SK-N-SH treated with all-trans-retinoic acid at 6 μM for 48 hours (cell line): ENCODE measurements at regions not wholly inside any gene's neighbourhood (a gene's known extent, or its start where the extent isn't known, plus 50 kb on each side); places are given as distances from the start of the nearest gene placed in this dataset.

ENCODE experiments used
- BACH2 ChIP-seq: fragments of 250-450 bp; sonication (Bioruptor Pico); IDR thresholded peaks from 2 replicates; pipeline ENCODE4 v1.9.0; 2021; ENCODE audit warnings: mild to moderate bottlenecking, borderline replicate concordance
- CREB5 ChIP-seq: fragments of 250-450 bp; sonication (Bioruptor Pico); IDR thresholded peaks from 2 replicates; pipeline ENCODE4 v1.5.1; 2020; ENCODE audit warnings: low read depth, mild to moderate bottlenecking, moderate library complexity
- CSDC2 ChIP-seq: fragments of 250-450 bp; sonication (Bioruptor Pico); IDR thresholded peaks from 2 replicates; pipeline ENCODE4 v1.5.0; 2020; ENCODE audit warnings: mild to moderate bottlenecking, moderate library complexity
- ESRRG ChIP-seq: fragments of 250-450 bp; sonication (Bioruptor Pico); IDR thresholded peaks from 2 replicates; pipeline ENCODE4 v1.6.1; 2021; ENCODE audit warnings: mild to moderate bottlenecking
- ISL1 ChIP-seq: fragments of 250-450 bp; sonication (Bioruptor Pico); IDR thresholded peaks from 2 replicates; pipeline ENCODE4 v2.1.2; 2022; ENCODE audit warnings: mild to moderate bottlenecking, moderate library complexity
- PATZ1 ChIP-seq: fragments of 250-450 bp; sonication (Bioruptor Pico); IDR thresholded peaks from 2 replicates; pipeline ENCODE4 v1.8.0; 2020; ENCODE audit warnings: mild to moderate bottlenecking, moderate library complexity, borderline replicate concordance
- PPARA ChIP-seq: fragments of 250-450 bp; sonication (Bioruptor Pico); IDR thresholded peaks from 2 replicates; pipeline ENCODE4 v1.5.0; 2020; ENCODE audit warnings: mild to moderate bottlenecking, borderline replicate concordance
- SNAI2 ChIP-seq: fragments of 250-450 bp; sonication (Bioruptor Pico); IDR thresholded peaks from 2 replicates; pipeline ENCODE4 v1.5.0; 2020; ENCODE audit warnings: mild to moderate bottlenecking, moderate library complexity
- TCF4 ChIP-seq: fragments of 250-450 bp; sonication (Bioruptor Pico); IDR thresholded peaks from 2 replicates; pipeline ENCODE4 v1.8.0; 2021; ENCODE audit warnings: mild to moderate bottlenecking, moderate library complexity, borderline replicate concordance
- TOX ChIP-seq: fragments of 250-450 bp; sonication (Bioruptor Pico); IDR thresholded peaks from 2 replicates; pipeline ENCODE4 v1.8.0; 2021; ENCODE audit warnings: mild to moderate bottlenecking, moderate library complexity, borderline replicate concordance
- ZNF565 ChIP-seq: fragments of 450-650 bp; formaldehyde crosslinking; conservative IDR thresholded peaks from 2 replicates; pipeline ENCODE4 v1.5.0; 2020; ENCODE audit warnings: low read depth, mild to moderate bottlenecking, moderate library complexity
- ZNF70 ChIP-seq: fragments of 450-650 bp; formaldehyde crosslinking; IDR thresholded peaks from 2 replicates; pipeline ENCODE4 v1.5.0; 2020; ENCODE audit warnings: mild to moderate bottlenecking, moderate library complexity
- ZNF8 ChIP-seq: fragments of 450-650 bp; formaldehyde crosslinking; IDR thresholded peaks from 2 replicates; pipeline ENCODE4 v1.5.0; 2020; ENCODE audit warnings: mild to moderate bottlenecking, moderate library complexity

- no peak for TF ChIP-seq PATZ1
- no peak for TF ChIP-seq ZNF565
- TF ChIP-seq ZNF70 (CRISPR knock-in tag) = no peak
- TF ChIP-seq ZNF8 = no peak
- no peak for TF ChIP-seq SNAI2 (CRISPR knock-in tag)
- TF ChIP-seq ISL1 = no peak
- no peak for TF ChIP-seq TCF4 (CRISPR knock-in tag)
- no peak for TF ChIP-seq CSDC2 (CRISPR knock-in tag)
- TF ChIP-seq CREB5 (CRISPR knock-in tag) = no peak
- no peak for TF ChIP-seq ESRRG (CRISPR knock-in tag)
- no peak for TF ChIP-seq PPARA (CRISPR knock-in tag)
- no peak for TF ChIP-seq TOX
- no peak for TF ChIP-seq BACH2 (CRISPR knock-in tag)
Measured at GRCh38 chr2:66862885-66863650, 428.1 kb downstream of the MEIS1 start.
